Spleen (tissue), 7 donors: ENCODE measurements at regions not wholly inside any gene's neighbourhood (a gene's known extent, or its start where the extent isn't known, plus 50 kb on each side); places are given as distances from the start of the nearest gene placed in this dataset.

Experiments
- POLR2A ChIP-seq, 3 donors: fragments of 450-650 bp; IDR thresholded peaks; one replicate each; pipeline ENCODE4 v1.5.1; 2017; ENCODE audit warnings: antibody characterized with exemption in 3 of 3, mild to moderate bottlenecking in 1 of 3
- TF ChIP-seq, protein P1 (sequence below), 11 experiments: fragments of 200-600 bp in 7 of 11; fragments of 450-650 bp in 4 of 11; sonication (generic) in 4 of 11; IDR thresholded peaks in 8 of 11; conservative IDR thresholded peaks in 3 of 11; 1 replicate in 7 of 11; 2 replicates in 4 of 11; pipeline versions ENCODE4 v1.4.0 to v1.8.0; 2016 to 2021; ENCODE audit warnings: antibody characterized with exemption in 11 of 11, inconsistent platforms in 4 of 11, mild to moderate bottlenecking in 1 of 11
- donor health status: DM: no; HTN: no; CAD: no; lungs with moderate emphysema.
- donor health status: DM: no; HTN: no; CAD: no.
- donor health status: DM: no; HTN: no; CAD: no.

- TF ChIP-seq POLR2A (IDR thresholded peaks at IDR 0.05) = no peak
- TF ChIP-seq, protein P1, sequence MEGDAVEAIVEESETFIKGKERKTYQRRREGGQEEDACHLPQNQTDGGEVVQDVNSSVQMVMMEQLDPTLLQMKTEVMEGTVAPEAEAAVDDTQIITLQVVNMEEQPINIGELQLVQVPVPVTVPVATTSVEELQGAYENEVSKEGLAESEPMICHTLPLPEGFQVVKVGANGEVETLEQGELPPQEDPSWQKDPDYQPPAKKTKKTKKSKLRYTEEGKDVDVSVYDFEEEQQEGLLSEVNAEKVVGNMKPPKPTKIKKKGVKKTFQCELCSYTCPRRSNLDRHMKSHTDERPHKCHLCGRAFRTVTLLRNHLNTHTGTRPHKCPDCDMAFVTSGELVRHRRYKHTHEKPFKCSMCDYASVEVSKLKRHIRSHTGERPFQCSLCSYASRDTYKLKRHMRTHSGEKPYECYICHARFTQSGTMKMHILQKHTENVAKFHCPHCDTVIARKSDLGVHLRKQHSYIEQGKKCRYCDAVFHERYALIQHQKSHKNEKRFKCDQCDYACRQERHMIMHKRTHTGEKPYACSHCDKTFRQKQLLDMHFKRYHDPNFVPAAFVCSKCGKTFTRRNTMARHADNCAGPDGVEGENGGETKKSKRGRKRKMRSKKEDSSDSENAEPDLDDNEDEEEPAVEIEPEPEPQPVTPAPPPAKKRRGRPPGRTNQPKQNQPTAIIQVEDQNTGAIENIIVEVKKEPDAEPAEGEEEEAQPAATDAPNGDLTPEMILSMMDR (IDR thresholded peaks at IDR 0.05 in 8 of 11, conservative IDR thresholded peaks at IDR 0.05 in 3 of 11) = no peak
These were observed 91.1 kb upstream of the MAOA start for GRCh38 chrX:43564953-43565352.
